GM19023 (cell line): ENCODE measurements at regions not wholly inside any gene's neighbourhood (a gene's known extent, or its start where the extent isn't known, plus 50 kb on each side); places are given as distances from the start of the nearest gene placed in this dataset.
"Not testable (repeated sequence)": the region's sequence is repeated elsewhere in the genome, so short reads cannot be mapped to it uniquely, and the experiment has no call there.

Experiments
- ATAC-seq: cut with Tn5 transposase; IDR thresholded peaks from one replicate; pipeline ENCODE4 v1.9.1; 2021; ENCODE audit warnings: mild to moderate bottlenecking, moderate library complexity; ENCODE audit not compliant: unreplicated experiment

GRCh38 chr2:44051593-44052347, 56.0 kb upstream of the LRPPRC start:
- ATAC-seq: no peak

DNA sequence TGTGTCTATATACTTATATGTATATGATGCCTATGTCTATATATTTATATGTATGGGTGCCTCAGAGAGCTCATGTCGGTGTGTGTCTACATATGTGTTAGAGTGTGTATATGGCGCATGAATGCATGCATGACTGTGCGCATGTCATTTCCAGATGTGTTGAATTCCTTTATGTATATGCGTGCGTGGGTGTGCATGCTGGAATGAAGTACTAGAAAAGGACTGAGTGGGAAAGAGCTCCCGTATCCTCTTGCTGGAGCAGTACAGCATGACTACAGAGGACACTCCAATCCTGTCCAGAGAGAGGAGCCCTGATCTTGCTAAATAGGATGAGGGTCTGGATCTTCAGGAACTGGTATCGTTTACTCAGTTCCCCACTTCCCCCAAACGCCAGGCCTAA, 56.8 kb upstream of the LRPPRC start:
- ATAC-seq: no peak

- ATAC-seq: no peak
Observed at GRCh38 chr2:44053052-44053451, 57.3 kb upstream of the LRPPRC start.

DNA sequence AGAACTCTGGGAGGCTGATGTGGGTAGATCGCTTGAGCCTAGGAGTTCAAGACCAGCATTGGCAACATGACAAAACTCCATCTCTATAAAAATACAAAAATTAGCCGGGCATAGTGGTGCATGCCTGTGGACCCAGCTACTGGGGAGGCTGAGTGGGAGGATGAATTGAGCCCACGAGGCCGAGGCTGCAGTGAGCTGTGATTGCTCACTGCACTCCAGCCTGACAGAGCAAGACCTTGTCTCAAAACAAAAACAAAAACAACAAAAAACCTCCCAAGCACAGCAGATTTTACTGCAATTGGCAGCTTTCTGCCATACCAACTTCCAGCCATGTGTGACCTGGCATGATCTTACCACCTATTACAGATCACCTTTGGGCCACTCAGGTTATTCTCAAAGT, 57.7 kb upstream of the LRPPRC start:
- ATAC-seq: no peak

GRCh38 chr2:44055229-44055628, 59.4 kb upstream of the LRPPRC start:
- ATAC-seq: no peak

DNA sequence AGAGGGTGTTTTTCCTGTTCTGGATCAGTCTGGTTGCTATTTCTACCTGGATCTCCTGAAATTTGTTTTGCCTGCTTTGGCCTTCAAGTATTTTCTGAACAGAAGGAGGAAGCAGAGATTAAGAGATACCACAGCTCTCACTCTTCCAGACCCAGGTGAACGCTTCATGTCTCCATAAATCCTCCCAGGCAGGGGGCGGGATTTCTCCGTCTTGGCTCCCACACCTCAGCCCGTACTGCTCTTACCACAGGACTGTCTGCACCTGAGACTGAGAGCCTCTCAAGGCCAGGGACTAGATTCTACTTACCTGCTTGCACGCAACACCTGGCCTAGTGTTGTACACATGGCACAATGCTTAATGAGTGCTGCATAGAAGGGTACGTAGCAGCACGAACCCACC, 59.9 kb upstream of the LRPPRC start:
- ATAC-seq: no peak

GRCh38 chr2:44056947-44057346, 61.2 kb upstream of the LRPPRC start:
- ATAC-seq: no peak

GRCh38 chr2:44060286-44060685, 64.5 kb upstream of the LRPPRC start:
- not testable (repeated sequence) for ATAC-seq

DNA sequence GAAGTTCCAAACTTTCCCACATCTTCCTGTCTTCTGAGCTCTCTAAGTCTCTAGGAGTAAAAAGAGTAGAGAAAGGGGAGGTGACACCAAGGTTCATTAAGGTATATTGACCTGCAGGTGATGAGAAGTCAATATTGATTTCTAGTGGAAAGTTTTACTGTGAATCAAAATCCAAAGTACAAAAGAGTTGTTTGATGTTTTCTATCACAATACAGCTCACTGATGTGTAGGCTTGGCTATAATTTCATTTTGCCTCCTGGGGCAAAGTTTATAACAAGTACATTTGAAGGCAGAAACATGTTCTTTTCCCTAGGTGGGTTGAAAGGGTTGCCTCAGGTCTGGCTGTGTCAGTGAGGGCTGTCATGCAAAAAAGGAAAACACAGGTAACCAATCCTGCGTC, 65.2 kb upstream of the LRPPRC start:
- no peak for ATAC-seq

DNA sequence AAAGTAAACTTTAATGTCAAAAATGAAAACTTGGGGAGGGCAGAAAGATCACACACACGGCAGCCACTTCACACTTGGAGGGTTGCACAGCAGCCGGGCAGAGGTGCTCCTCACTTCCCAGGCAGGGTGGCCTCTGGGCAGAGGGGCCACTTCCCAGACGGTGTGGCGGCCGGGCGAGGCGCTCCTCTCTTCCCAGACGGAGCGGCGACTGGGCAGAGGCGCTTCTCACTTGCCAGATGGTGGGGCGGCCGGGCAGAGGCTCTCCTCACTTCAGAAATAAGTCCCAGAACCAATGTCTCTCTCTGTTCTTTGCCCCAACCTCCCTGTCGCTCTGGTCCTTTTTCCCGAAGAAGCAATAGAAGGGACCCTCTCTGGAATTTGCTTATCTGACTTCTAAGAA, 65.7 kb upstream of the LRPPRC start:
- ATAC-seq: no peak

DNA sequence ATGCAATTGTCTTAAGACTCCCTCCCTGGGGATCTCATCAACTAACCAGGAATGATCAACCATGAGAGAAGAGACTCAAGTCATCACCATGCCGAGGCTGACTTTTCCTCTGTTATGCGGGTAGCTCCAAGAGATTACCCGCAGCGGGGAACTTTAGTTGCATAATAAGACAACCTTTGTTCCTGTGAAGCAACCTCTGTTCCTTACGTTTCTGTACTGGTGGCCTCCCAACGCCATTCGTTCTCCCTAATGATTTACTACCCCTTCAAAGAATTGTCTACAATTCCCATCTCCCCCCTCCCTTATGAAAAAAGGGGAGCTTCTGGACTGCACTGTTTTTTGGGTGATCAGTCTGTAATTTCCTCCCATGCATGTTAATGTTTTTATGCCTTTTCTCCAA, 66.1 kb upstream of the LRPPRC start:
- no peak for ATAC-seq

DNA sequence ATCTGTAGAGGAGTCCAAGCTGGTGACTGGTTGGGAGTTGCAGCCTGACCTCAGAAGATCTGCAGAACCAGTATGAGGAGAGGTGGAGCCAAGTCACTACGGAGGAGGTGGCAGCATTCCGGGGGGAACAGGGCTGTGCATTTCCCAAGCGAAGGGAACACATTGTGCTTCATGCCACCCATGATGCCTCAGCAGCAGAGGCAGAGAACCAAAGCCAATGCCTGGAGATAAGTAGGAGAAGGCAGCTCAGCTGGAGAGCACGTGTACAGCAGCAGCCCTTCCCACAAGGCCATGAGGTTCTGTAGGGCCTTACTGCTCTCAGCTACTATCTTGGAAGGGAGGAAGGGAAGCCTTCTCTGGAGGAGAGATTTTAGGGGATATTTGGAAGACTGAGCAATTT, 67.2 kb upstream of the LRPPRC start:
- no peak for ATAC-seq

DNA sequence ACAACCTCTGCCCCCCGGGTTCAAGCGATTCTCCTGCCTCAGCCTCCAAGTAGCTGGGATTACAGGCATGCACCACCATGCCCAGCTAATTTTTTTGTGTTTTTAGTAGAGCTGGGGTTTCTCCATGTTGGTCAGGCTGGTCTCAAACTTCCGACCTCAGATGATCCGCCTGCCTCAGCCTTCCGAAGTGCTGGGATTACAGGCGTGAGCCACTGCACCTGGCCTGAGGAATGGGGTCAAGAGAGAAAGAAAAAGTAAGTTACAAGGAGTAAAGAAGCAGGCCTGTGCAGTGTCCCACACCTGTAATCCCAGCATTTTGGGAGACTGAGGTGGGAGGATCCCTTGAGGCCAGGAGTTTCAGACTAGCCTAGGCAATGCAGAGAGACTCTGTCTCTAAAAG, 68.5 kb upstream of the LRPPRC start:
- ATAC-seq: not testable (repeated sequence)

- ATAC-seq: not testable (repeated sequence)
Observed at GRCh38 chr2:44067012-44067790, 71.4 kb upstream of the LRPPRC start.

- not testable (repeated sequence) for ATAC-seq
Observed at GRCh38 chr2:44067791-44068181, 72.0 kb upstream of the LRPPRC start.

DNA sequence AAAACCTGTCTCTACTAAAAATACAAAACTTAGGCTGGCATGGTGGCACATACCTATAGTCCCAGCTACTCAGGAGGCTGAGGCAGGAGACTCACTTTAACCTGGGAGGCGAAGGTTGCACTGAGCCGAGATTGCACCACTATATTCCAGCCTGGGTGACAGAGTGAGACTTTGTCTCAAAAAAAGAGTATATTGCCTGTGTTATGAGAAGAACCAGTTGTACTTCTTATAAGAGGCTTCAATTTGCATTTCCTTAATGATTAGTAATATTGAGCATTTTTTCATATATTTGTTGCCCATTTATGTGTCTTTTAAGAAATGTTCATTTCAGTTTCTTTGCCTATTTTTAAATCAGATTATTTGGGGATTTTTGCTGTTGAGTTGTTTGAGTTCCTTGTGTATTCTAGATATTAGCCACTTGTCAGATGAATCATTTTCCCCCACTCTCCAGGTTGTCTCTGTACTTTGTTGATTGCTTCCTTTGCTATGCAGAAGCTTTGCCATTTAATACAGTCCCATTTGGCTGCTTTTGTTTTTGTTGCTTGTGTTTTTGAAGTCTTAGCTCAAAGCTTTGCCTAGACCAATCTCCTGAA, 75.8 kb upstream of the LRPPRC start:
- ATAC-seq: no peak

DNA sequence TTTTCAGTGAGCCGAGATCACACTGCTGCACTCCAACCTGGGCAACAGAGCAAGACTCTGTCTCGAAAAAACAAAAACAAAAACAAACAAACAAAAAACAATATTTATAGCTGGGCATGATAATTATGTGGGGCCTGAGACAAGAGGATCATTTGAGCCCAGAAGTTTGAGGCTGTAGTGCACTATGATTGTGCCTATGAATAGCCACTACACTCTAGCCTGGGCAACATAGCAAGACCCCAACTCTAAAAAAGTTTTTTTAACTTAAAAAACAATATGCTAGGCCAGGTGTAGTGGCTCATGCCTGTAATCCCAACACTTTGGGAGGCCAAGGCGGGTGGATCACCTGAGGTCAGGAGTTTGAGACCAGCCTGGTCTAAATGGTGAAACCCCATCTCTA, 77.9 kb upstream of the LRPPRC start:
- not testable (repeated sequence) for ATAC-seq

DNA sequence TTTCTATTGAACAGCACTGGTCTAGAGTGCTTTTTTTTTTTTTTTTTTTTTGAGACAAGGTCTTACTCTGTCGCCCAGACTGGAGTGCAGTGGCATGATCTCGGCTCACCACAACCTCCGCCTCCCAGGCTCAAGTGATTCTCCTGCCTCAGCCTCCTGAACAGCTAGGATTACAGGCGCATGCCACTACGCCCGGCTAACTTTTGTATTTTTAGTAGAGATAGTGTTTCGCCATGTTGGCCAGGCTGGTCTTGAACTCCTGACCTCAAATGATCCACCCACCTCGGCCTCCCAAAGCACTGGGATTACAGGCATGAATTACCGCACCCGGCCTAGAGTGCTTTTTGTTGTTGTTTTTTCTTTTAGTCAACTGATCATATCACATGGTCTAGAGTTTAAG, 79.0 kb upstream of the LRPPRC start:
- ATAC-seq: not testable (repeated sequence)

DNA sequence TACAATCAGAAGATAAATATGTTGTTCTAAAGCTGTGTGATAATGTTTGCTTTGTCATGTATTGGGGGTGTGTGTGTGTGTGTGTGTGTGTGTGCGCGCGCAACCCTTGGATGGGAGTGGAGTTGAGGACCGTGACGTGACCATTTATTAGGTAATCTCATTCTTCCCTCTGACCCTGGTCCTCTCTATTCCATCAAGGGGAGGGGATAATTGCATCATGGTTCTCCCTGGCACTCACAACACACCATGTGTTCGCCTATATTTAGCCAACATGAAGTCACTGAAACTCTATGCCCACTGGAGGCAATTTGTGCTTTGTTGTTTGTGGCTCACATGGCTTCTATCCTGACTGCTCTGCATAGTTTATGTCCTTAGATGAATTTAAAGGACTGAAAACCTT, 79.8 kb upstream of the LRPPRC start:
- ATAC-seq: no peak

- ATAC-seq: no peak
Observed at GRCh38 chr2:44077942-44078511, 82.2 kb upstream of the LRPPRC start.

DNA sequence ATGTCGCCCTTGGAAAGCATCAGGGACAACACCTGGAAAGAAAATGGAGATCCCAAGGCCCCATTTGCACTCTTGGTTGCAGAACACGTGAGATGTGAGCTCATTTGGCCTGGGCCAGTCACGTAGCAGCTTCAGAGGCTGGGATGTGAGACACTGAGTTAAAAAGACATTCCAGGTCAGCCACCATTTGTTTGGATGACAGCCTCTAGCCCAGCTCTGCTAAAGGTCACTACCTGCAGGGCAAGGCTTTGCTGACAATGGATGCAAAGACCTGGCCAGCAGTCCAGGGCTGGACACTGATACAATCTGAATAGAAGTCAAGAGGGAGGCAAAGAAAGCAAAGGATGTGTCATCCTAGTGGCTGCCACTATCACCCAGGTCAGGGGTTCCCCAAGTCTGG, 83.9 kb upstream of the LRPPRC start:
- no peak for ATAC-seq

- no peak for ATAC-seq
Observed at GRCh38 chr2:44083054-44083453, 85.6 kb upstream of the PPM1B start.
